K562 (cell line): ENCODE measurements at regions not wholly inside any gene's neighbourhood (a gene's known extent, or its start where the extent isn't known, plus 50 kb on each side); places are given as distances from the start of the nearest gene placed in this dataset.

Source experiments
- ATAC-seq: fragments of 200-7000 bp; cut with Tn5 transposase; 3 replicates; pipeline ENCODE4 v1.9.1; 2020; ENCODE audit warnings: moderate library complexity
- BruUV-seq: library from RNA; stranded (reverse); fragments of 400-500 nt; replicated peaks from 2 replicates; lab custom pipeline; 2021; lab: Mats Ljungman, UMichigan
- CTCF ChIA-PET: fragments of 300-600 bp; formaldehyde crosslinking; extraction: SDS; loops from one replicate; lab custom pipeline; 2021; ENCODE audit warnings: low intra/inter-chr PET ratio; lab: Yijun Ruan, JAX
- POLR2A ChIA-PET: fragments of 300-600, 350-650 bp; sonication (Branson Sonifier 250); formaldehyde crosslinking; extraction: SDS; loops from one replicate; lab custom pipeline; 2021; ENCODE audit warnings: antibody characterized with exemption, inconsistent platforms; lab: Yijun Ruan, JAX
- DNase-seq, 4 experiments: peaks; one replicate each; pipeline versions ENCODE4 v3.0.0 to v3.0.0-alpha.2; 2011 to 2018; ENCODE audit warnings: low spot score in 3 of 4, mixed read lengths in 3 of 4; ENCODE audit errors: extremely low read depth in 1 of 4
- FAIRE-seq: peaks from 2 replicates; lab custom pipeline; 2011; peaks lifted over from hg19 to GRCh38; lab: Jason Lieb, UNC
- H2AFZ ChIP-seq: 2 replicates; pipeline ENCODE4 v1.6.0; 2011; ENCODE audit warnings: low read depth, low read length, control low read depth, inconsistent platforms
- H3K27ac ChIP-seq: fragments of 200-600 bp; 3 replicates; pipeline ENCODE4 v1.8.0; 2011; ENCODE audit warnings: low read depth, mild to moderate bottlenecking, control low read depth, inconsistent platforms, low read length, moderate library complexity, mixed read lengths; ENCODE audit errors: extremely low read depth
- H3K27me3 ChIP-seq, 2 experiments: fragments of 300-600 bp in 1 of 2; 2 replicates in 1 of 2; 3 replicates in 1 of 2; pipeline versions ENCODE4 v1.6.0 to v1.8.0; 2011; ENCODE audit warnings: inconsistent platforms in 2 of 2, low read length in 2 of 2, mild to moderate bottlenecking in 1 of 2, mixed read lengths in 1 of 2, moderate library complexity in 1 of 2; ENCODE audit not compliant: control insufficient read depth in 2 of 2, insufficient read depth in 2 of 2
- H3K36me3 ChIP-seq: fragments of 300-600 bp; 3 replicates; pipeline ENCODE4 v1.8.0; 2011; ENCODE audit warnings: mild to moderate bottlenecking, low read length, inconsistent platforms; ENCODE audit not compliant: control insufficient read depth, insufficient read depth
- H3K4me1 ChIP-seq, 2 experiments: fragments of 200-600 bp in 1 of 2; replicated peaks in 1 of 2; 2 replicates in 1 of 2; 3 replicates in 1 of 2; pipeline versions ENCODE4 v1.5.1 to v1.8.0; 2011; ENCODE audit warnings: inconsistent platforms in 2 of 2, low read length in 2 of 2, mild to moderate bottlenecking in 1 of 2, mixed read lengths in 1 of 2, moderate library complexity in 1 of 2; ENCODE audit not compliant: control insufficient read depth in 2 of 2, insufficient read depth in 2 of 2
- H3K4me2 ChIP-seq: 2 replicates; pipeline ENCODE4 v1.6.1; 2011; ENCODE audit warnings: low read length, control low read depth, inconsistent platforms, mixed read lengths; ENCODE audit not compliant: insufficient read depth
- H3K4me3 ChIP-seq: fragments of 200-600 bp; sonication (generic), shearing (Covaris generic); 2 replicates; pipeline ENCODE4 v1.5.1; 2016; ENCODE audit warnings: control low read depth, inconsistent platforms
- H3K79me2 ChIP-seq: fragments of 200-600 bp; 3 replicates; pipeline ENCODE4 v1.8.0; 2011; ENCODE audit warnings: low read length, inconsistent platforms; ENCODE audit not compliant: control insufficient read depth, insufficient read depth
- H3K9ac ChIP-seq, 2 experiments: 2 replicates each; pipeline versions ENCODE4 v1.6.0 to v1.6.1; 2011; ENCODE audit warnings: low read depth in 2 of 2, low read length in 2 of 2, control low read depth in 1 of 2, inconsistent platforms in 1 of 2, mild to moderate bottlenecking in 1 of 2, mixed read lengths in 1 of 2; ENCODE audit not compliant: insufficient read depth in 1 of 2
- H3K9me1 ChIP-seq: one replicate; pipeline ENCODE4 v1.6.0; 2011; ENCODE audit warnings: inconsistent platforms, mild to moderate bottlenecking, low read length, moderate library complexity; ENCODE audit not compliant: control insufficient read depth, insufficient read depth
- H3K9me3 ChIP-seq: replicated peaks from 2 replicates; pipeline ENCODE4 v1.5.1; 2011; ENCODE audit warnings: low read depth, low read length, inconsistent platforms; ENCODE audit not compliant: control insufficient read depth, insufficient read depth
- H4K20me1 ChIP-seq: replicated peaks from 2 replicates; pipeline ENCODE4 v1.6.1; 2011; ENCODE audit warnings: low read length, inconsistent platforms, mixed read lengths; ENCODE audit not compliant: control insufficient read depth, insufficient read depth
- BACH1 ChIP-seq: fragments of 200-800 bp; sonication (Bioruptor generic); IDR thresholded peaks from 2 replicates; pipeline ENCODE4 v1.6.1; 2016; ENCODE audit warnings: missing genetic modification characterization, missing compliant biosample characterization
- CHD1 ChIP-seq: fragments of 200-600 bp; sonication (generic); IDR thresholded peaks from one replicate; pipeline ENCODE4 v1.6.1; 2012; ENCODE audit warnings: mild to moderate bottlenecking, moderate library complexity, low read length, inconsistent platforms
- DNMT1 ChIP-seq: fragments of 450-650 bp; IDR thresholded peaks from 2 replicates; pipeline ENCODE4 v1.6.1; 2016; ENCODE audit warnings: antibody characterized with exemption, mild to moderate bottlenecking
- FOXK2 ChIP-seq, 2 experiments: fragments of 450-650 bp; IDR thresholded peaks in 1 of 2; conservative IDR thresholded peaks in 1 of 2; 2 replicates each; pipeline ENCODE4 v1.6.1; 2016; ENCODE audit warnings: low read depth in 2 of 2, mild to moderate bottlenecking in 1 of 2
- MBD2 ChIP-seq: sonication (generic); IDR thresholded peaks from 2 replicates; pipeline ENCODE4 v1.6.1; 2016; ENCODE audit warnings: low read depth, borderline replicate concordance
- MECOM ChIP-seq: fragments of 250-450 bp; sonication (Bioruptor Pico); IDR thresholded peaks from 2 replicates; pipeline ENCODE4 v1.8.0; 2022; ENCODE audit warnings: inconsistent platforms
- SMAD3 ChIP-seq: fragments of 450-650 bp; formaldehyde crosslinking; conservative IDR thresholded peaks from 2 replicates; pipeline ENCODE4 v1.4.0; 2020; ENCODE audit warnings: mild to moderate bottlenecking
- SUPT5H ChIP-seq: fragments of 450-650 bp; IDR thresholded peaks from 2 replicates; pipeline ENCODE4 v1.6.1; 2016
- ZBTB5 ChIP-seq: fragments of 450-650 bp; IDR thresholded peaks from 2 replicates; pipeline ENCODE4 v1.6.1; 2017; ENCODE audit warnings: antibody characterized with exemption
- ZBTB9 ChIP-seq: fragments of 450-650 bp; formaldehyde crosslinking; IDR thresholded peaks from 2 replicates; pipeline ENCODE4 v1.4.0; 2020; ENCODE audit warnings: mild to moderate bottlenecking, moderate library complexity
- WGBS: fragments of 100-300 bp; shearing (Covaris generic); methylation state at CpG from one replicate; pipeline ENCODE4 v1.1.6; 2016; ENCODE audit warnings: low coverage, mixed read lengths; ENCODE audit not compliant: insufficient coverage; ENCODE audit errors: missing lambda C conversion rate; 5-methylcytosine and 5-hydroxymethylcytosine counted together
- in situ Hi-C: fragments of 300-500 bp; cut with MboI; formaldehyde crosslinking; loops from 4 replicates; pipeline ENCODE4 v1.15.0; 2018; ENCODE audit warnings: inconsistent platforms, mixed read lengths
- intact Hi-C: fragments of 100-400 bp; cut with micrococcal nuclease; formaldehyde crosslinking; loops from 2 replicates; pipeline ENCODE4 v1.14.2; 2022
- TF ChIP-seq, protein P1 (sequence below): IDR thresholded peaks from 2 replicates; pipeline ENCODE4 v1.6.1; 2011; ENCODE audit warnings: borderline replicate concordance, low read depth, mild to moderate bottlenecking, moderate library complexity, low read length; ENCODE audit not compliant: insufficient read depth, poor library complexity, severe bottlenecking
- TF ChIP-seq, protein P2 (sequence below): fragments of 250-450 bp; sonication (Bioruptor Pico); IDR thresholded peaks from 2 replicates; pipeline ENCODE4 v1.4.0; 2020; ENCODE audit warnings: mild to moderate bottlenecking, moderate library complexity, borderline replicate concordance

- TF ChIP-seq ZBTB5: no peak
- no peak for TF ChIP-seq DNMT1
- no peak for TF ChIP-seq SUPT5H
- no peak for TF ChIP-seq FOXK2 (conservative IDR thresholded peaks at IDR 0.05 in 1 of 2, IDR thresholded peaks at IDR 0.05 in 1 of 2; ENCODE audit: low read depth in 2 of 2)
These were observed 497.7 kb downstream of the BRINP1 start (continued) for GRCh38 chr9:118871531-118871930.

GRCh38 chr9:118882684-118883083 lies 486.6 kb downstream of the BRINP1 start:
- no peak for DNase-seq
- ChIA-PET CTCF (no interaction called here), POLR2A (interaction anchor here (0.5 kb wide), 1 partner anchor 155 kb away, joined by 3 read pairs; no protein-coding TSS in a partner anchor)
- Histone ChIP-seq H3K4me2 (no peak overlapping the region), H3K4me3 (no peak overlapping the region), H3K27me3 (no peaks in the 10 kb centered on the region), H3K9me3 (no peaks in the 10 kb centered on the region), H2AFZ (no peak overlapping the region), H3K27ac (no peak overlapping the region), H3K9ac (no peak overlapping the region), H3K79me2 (no peaks in the 10 kb centered on the region), H3K9me1 (no peaks in the 10 kb centered on the region), H3K36me3 (no peaks in the 10 kb centered on the region), H4K20me1 (no peaks in the 10 kb centered on the region), H3K4me1 (no peaks in the 10 kb centered on the region)
- no peak for FAIRE-seq
- no peak for ATAC-seq
- in situ Hi-C loops (no loop called here), intact Hi-C loops (no loop called here)
- WGBS: 2% methylated on average over 4 of the region's 4 CpGs
- no TSS peak for BruUV-seq
- TF ChIP-seq MBD2: no peak
- TF ChIP-seq, protein P1, sequence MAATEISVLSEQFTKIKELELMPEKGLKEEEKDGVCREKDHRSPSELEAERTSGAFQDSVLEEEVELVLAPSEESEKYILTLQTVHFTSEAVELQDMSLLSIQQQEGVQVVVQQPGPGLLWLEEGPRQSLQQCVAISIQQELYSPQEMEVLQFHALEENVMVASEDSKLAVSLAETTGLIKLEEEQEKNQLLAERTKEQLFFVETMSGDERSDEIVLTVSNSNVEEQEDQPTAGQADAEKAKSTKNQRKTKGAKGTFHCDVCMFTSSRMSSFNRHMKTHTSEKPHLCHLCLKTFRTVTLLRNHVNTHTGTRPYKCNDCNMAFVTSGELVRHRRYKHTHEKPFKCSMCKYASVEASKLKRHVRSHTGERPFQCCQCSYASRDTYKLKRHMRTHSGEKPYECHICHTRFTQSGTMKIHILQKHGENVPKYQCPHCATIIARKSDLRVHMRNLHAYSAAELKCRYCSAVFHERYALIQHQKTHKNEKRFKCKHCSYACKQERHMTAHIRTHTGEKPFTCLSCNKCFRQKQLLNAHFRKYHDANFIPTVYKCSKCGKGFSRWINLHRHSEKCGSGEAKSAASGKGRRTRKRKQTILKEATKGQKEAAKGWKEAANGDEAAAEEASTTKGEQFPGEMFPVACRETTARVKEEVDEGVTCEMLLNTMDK: no peak
- TF ChIP-seq CHD1: no peak
- TF ChIP-seq, protein P2, sequence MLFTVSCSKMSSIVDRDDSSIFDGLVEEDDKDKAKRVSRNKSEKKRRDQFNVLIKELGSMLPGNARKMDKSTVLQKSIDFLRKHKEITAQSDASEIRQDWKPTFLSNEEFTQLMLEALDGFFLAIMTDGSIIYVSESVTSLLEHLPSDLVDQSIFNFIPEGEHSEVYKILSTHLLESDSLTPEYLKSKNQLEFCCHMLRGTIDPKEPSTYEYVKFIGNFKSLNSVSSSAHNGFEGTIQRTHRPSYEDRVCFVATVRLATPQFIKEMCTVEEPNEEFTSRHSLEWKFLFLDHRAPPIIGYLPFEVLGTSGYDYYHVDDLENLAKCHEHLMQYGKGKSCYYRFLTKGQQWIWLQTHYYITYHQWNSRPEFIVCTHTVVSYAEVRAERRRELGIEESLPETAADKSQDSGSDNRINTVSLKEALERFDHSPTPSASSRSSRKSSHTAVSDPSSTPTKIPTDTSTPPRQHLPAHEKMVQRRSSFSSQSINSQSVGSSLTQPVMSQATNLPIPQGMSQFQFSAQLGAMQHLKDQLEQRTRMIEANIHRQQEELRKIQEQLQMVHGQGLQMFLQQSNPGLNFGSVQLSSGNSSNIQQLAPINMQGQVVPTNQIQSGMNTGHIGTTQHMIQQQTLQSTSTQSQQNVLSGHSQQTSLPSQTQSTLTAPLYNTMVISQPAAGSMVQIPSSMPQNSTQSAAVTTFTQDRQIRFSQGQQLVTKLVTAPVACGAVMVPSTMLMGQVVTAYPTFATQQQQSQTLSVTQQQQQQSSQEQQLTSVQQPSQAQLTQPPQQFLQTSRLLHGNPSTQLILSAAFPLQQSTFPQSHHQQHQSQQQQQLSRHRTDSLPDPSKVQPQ: no peak
- TF ChIP-seq BACH1 (tag): no peak
- no peak for TF ChIP-seq MECOM (CRISPR knock-in tag)
- no peak for TF ChIP-seq SMAD3
- no peak for TF ChIP-seq ZBTB9 (CRISPR knock-in tag)
